HG02798 (cell line): ENCODE measurements at regions not wholly inside any gene's neighbourhood (a gene's known extent, or its start where the extent isn't known, plus 50 kb on each side); places are given as distances from the start of the nearest gene placed in this dataset.

ENCODE experiments used
- ATAC-seq: cut with Tn5 transposase; IDR thresholded peaks from one replicate; pipeline ENCODE4 v1.9.1; 2021; ENCODE audit warnings: mild to moderate bottlenecking; ENCODE audit not compliant: unreplicated experiment, poor library complexity

DNA sequence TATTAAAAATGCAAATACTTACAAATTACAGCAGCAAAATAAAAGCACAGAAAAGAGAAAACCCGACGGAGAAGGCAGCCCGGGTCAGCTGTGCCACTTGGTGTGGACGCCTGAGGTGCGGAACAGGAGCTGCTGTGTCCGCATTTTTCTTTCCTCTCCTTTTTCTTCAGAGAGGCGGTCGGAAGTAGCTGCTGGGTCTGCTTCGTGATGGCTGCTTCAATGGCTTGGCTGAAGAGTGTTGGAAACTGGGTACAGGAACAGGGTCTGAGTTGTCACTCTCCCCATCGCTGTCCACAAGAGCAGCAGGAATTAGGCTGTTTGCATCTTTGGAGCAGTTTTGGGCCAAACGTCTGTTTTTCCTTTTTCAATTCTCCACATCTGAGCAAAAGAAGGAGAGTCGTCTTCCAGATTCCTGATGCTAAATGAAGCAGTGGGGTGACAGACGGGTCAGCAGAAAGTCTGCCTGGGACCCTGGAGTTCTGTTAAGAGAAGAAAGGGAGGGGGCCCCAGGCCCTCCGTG, 53.5 kb upstream of the ARL8B start:
- ATAC-seq: no peak

- ATAC-seq: no peak
These were observed 52.5 kb upstream of the ARL8B start for GRCh38 chr3:5069627-5070026.

DNA sequence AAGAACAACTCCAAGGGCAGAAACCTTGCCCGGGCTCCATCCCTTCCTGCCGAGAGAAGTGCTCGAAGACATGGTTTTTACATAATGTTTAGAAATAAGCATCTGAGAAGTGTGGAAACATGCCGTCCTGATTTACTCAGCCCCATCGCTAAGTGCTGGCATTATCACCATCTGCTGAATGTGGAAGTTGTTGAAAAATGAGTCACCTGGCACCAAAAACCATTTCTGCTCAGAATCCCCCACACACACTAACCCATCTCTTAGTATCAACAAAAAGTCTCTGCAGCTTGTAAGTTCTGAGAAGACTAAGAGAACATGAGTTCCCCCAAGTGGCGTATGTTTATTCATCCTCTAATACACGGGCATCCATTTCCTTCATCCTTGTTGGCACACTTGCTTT, 51.0 kb upstream of the ARL8B start:
- ATAC-seq: no peak

DNA sequence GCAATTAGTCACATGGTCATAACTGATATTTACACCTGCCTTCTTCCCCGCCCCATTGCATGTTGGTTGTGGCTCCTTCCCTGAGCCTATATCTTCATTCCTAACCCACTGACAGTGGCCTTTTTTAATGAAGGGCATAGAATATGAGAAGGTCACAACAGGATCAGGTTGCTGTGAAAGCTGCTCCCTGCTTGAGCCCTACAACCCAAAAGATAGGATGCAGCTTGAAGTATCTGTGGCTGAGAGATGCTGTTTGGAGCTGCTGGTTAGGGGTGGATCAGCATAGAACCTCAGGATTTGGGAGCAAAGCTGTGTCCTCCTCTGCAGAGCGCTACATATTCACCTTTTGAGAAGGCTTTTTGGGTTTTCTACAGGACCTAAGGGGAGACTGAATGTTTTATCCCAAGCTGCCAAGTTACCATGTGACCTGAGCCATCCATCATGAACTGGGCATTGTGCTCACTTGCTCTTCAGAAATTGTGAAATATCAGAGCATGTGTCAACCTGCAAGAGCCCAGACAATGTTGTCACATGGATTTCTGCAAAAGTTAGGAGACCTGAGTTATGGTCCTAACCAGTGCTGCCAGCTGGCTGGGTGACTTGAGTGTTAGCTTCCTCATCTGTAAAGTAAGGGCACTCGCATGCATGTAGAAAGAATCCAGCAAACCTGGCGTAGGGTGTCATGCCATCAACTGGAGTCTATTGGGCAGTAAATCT, 49.8 kb upstream of the ARL8B start:
- ATAC-seq: no peak
